MM.1S (cell line): ENCODE measurements at regions not wholly inside any gene's neighbourhood (a gene's known extent, or its start where the extent isn't known, plus 50 kb on each side); places are given as distances from the start of the nearest gene placed in this dataset.

ENCODE experiments used
- EZH2 ChIP-seq: fragments of 300-600 bp; sonication (generic); optimal IDR thresholded peaks from 2 replicates; pipeline ENCODE3; 2017; ENCODE audit warnings: low read depth, mild to moderate bottlenecking, antibody characterized with exemption, low read length, mixed read lengths
- TF ChIP-seq, protein P1 (sequence below): fragments of 300-600 bp; sonication (generic); IDR thresholded peaks from 2 replicates; pipeline ENCODE4 v1.5.1; 2016; ENCODE audit warnings: antibody characterized with exemption, low read length, mixed read lengths

DNA sequence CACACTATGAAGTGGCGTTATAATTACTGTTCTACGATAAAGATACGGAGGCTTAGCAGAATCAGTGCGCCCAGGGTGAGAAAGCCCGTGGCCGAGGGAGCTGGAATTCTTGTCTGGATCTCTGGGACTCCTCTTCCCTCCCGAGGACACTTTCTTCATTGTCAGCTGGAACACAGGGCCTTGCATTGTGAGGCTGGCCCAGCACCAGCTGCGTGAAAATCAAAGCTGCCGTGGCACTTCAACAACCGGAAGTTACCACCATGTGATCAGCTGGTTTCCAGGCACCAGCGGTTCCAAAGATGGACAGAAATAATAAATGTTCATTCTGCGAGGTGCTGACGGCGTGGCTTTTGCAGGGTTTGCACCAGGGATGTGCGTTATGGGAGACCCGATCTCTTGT, 234.0 kb upstream of the PITRM1 start:
- TF ChIP-seq, protein P1, sequence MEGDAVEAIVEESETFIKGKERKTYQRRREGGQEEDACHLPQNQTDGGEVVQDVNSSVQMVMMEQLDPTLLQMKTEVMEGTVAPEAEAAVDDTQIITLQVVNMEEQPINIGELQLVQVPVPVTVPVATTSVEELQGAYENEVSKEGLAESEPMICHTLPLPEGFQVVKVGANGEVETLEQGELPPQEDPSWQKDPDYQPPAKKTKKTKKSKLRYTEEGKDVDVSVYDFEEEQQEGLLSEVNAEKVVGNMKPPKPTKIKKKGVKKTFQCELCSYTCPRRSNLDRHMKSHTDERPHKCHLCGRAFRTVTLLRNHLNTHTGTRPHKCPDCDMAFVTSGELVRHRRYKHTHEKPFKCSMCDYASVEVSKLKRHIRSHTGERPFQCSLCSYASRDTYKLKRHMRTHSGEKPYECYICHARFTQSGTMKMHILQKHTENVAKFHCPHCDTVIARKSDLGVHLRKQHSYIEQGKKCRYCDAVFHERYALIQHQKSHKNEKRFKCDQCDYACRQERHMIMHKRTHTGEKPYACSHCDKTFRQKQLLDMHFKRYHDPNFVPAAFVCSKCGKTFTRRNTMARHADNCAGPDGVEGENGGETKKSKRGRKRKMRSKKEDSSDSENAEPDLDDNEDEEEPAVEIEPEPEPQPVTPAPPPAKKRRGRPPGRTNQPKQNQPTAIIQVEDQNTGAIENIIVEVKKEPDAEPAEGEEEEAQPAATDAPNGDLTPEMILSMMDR: no peak
- TF ChIP-seq EZH2: no peak
